ENCODE measurements at regions not wholly inside any gene's neighbourhood (a gene's known extent, or its start where the extent isn't known, plus 50 kb on each side); places are given as distances from the start of the nearest gene placed in this dataset.

- no peak for TF ChIP-seq CTCF (IDR thresholded peaks at IDR 0.05)
- Histone ChIP-seq H3K4me3 (ENCODE audit: low read length) (no peak overlapping the region), H3K27me3 (ENCODE audit: control insufficient read depth, insufficient read depth, low read length) (no peaks in the 10 kb centered on the region), H3K36me3 (ENCODE audit: control insufficient read depth, insufficient read depth, low read length) (no peaks in the 10 kb centered on the region), H3K9me3 (ENCODE audit: control insufficient read depth, insufficient read depth, low read length) (no peaks in the 10 kb centered on the region), H3K4me1 (ENCODE audit: control insufficient read depth, insufficient read depth, low read length) (no peaks in the 10 kb centered on the region), H3K27ac (ENCODE audit: low read length) (no peak overlapping the region)
- intact Hi-C loops (cut with micrococcal nuclease), result no loop called here
- H3K4me3 Mint-ChIP-seq, result no peak overlapping the region
- no peaks in the 10 kb centered on the region for H3K4me1 Mint-ChIP-seq
- no peaks in the 10 kb centered on the region for H3K27me3 Mint-ChIP-seq (ENCODE audit: low read depth in 2 of 2)
- H3K36me3 Mint-ChIP-seq, result no peaks in the 10 kb centered on the region
- DNase-seq, result no peak
- ATAC-seq, result no peak
- no peak overlapping the region for H3K27ac Mint-ChIP-seq
- WGBS (ENCODE audit: insufficient coverage), result 63% methylated on average over 2 of the region's 2 CpGs
- H3K9me3 Mint-ChIP-seq, result peaks cover 10 to 11% of the 10 kb centered on the region in 2 donors
Measured at GRCh38 chr9:75570538-75570937, 319.9 kb upstream of the PCSK5 start.

- ATAC-seq, result no peak
- Histone ChIP-seq H3K9me3 (ENCODE audit: control insufficient read depth, insufficient read depth, low read length) (no peaks in the 10 kb centered on the region), H3K36me3 (ENCODE audit: control insufficient read depth, insufficient read depth, low read length) (no peaks in the 10 kb centered on the region), H3K4me3 (ENCODE audit: low read length) (no peak overlapping the region), H3K27ac (ENCODE audit: low read length) (no peak overlapping the region), H3K27me3 (ENCODE audit: control insufficient read depth, insufficient read depth, low read length) (no peaks in the 10 kb centered on the region), H3K4me1 (ENCODE audit: control insufficient read depth, insufficient read depth, low read length) (no peaks in the 10 kb centered on the region)
- no peak overlapping the region for H3K27ac Mint-ChIP-seq
- intact Hi-C loops (cut with micrococcal nuclease), result no loop called here
- no peaks in the 10 kb centered on the region for H3K4me1 Mint-ChIP-seq
- no peaks in the 10 kb centered on the region for H3K27me3 Mint-ChIP-seq (ENCODE audit: low read depth in 2 of 2)
- H3K36me3 Mint-ChIP-seq, result no peaks in the 10 kb centered on the region
- no peak for TF ChIP-seq CTCF (IDR thresholded peaks at IDR 0.05)
- H3K4me3 Mint-ChIP-seq, result no peak overlapping the region
- 100% methylated on average over 1 of the region's 1 CpG for WGBS (ENCODE audit: insufficient coverage)
- peaks cover 3 to 7% of the 10 kb centered on the region in 2 donors for H3K9me3 Mint-ChIP-seq
- DNase-seq, result no peak
Measured at GRCh38 chr9:75574569-75574968, 315.9 kb upstream of the PCSK5 start.

GRCh38 chr9:75582870-75583269 lies 307.6 kb upstream of the PCSK5 start:
- Histone ChIP-seq H3K27ac (ENCODE audit: low read length) (no peak overlapping the region), H3K4me1 (ENCODE audit: control insufficient read depth, insufficient read depth, low read length) (no peaks in the 10 kb centered on the region), H3K9me3 (ENCODE audit: control insufficient read depth, insufficient read depth, low read length) (no peaks in the 10 kb centered on the region), H3K27me3 (ENCODE audit: control insufficient read depth, insufficient read depth, low read length) (no peaks in the 10 kb centered on the region), H3K4me3 (ENCODE audit: low read length) (no peak overlapping the region), H3K36me3 (ENCODE audit: control insufficient read depth, insufficient read depth, low read length) (no peaks in the 10 kb centered on the region)
- no peak for DNase-seq
- Mint-ChIP-seq H3K27me3 (ENCODE audit: low read depth in 2 of 2) (peaks cover 3 to 6% of the 10 kb centered on the region in 2 donors), H3K36me3 (no peaks in the 10 kb centered on the region), H3K4me1 (no peaks in the 10 kb centered on the region), H3K9me3 (peaks cover 0 to 5% of the 10 kb centered on the region in 2 donors), H3K27ac (no peak overlapping the region), H3K4me3 (no peak overlapping the region)
- WGBS (ENCODE audit: insufficient coverage), result 75% methylated on average over 1 of the region's 2 CpGs
- TF ChIP-seq CTCF (IDR thresholded peaks at IDR 0.05), result no peak
- ATAC-seq, result no peak
- intact Hi-C loops (cut with micrococcal nuclease), result no loop called here

- Mint-ChIP-seq H3K36me3 (no peaks in the 10 kb centered on the region), H3K9me3 (peaks cover 0 to 4% of the 10 kb centered on the region in 2 donors), H3K27ac (no peak overlapping the region), H3K4me3 (no peak overlapping the region), H3K27me3 (ENCODE audit: low read depth in 2 of 2) (peaks cover 3 to 6% of the 10 kb centered on the region in 2 donors), H3K4me1 (no peaks in the 10 kb centered on the region)
- H3K27ac ChIP-seq (ENCODE audit: low read length), result no peak overlapping the region
- no peaks in the 10 kb centered on the region for H3K27me3 ChIP-seq (ENCODE audit: control insufficient read depth, insufficient read depth, low read length)
- H3K36me3 ChIP-seq (ENCODE audit: control insufficient read depth, insufficient read depth, low read length), result no peaks in the 10 kb centered on the region
- no peak overlapping the region for H3K4me3 ChIP-seq (ENCODE audit: low read length)
- no peaks in the 10 kb centered on the region for H3K9me3 ChIP-seq (ENCODE audit: control insufficient read depth, insufficient read depth, low read length)
- no peaks in the 10 kb centered on the region for H3K4me1 ChIP-seq (ENCODE audit: control insufficient read depth, insufficient read depth, low read length)
- WGBS (ENCODE audit: insufficient coverage), result 67% methylated on average over 1 of the region's 2 CpGs
- peak; percentile 10 for TF ChIP-seq CTCF (IDR thresholded peaks at IDR 0.05)
- DNase-seq (no peak), ATAC-seq (no peak)
- intact Hi-C loops (cut with micrococcal nuclease), result no loop called here
Measured at GRCh38 chr9:75588808-75589207, 301.7 kb upstream of the PCSK5 start.

All from natural killer cell (primary cell).